CD4-positive, alpha-beta T cell treated with Interleukin-12 subunit alpha and Interleukin-12 subunit beta, for 1 hour (primary cell): ENCODE measurements at regions not wholly inside any gene's neighbourhood (a gene's known extent, or its start where the extent isn't known, plus 50 kb on each side); places are given as distances from the start of the nearest gene placed in this dataset.

ENCODE experiments used
- DNase-seq: peaks from one replicate; pipeline ENCODE4 v3.0.0-alpha.2; 2020

DNA sequence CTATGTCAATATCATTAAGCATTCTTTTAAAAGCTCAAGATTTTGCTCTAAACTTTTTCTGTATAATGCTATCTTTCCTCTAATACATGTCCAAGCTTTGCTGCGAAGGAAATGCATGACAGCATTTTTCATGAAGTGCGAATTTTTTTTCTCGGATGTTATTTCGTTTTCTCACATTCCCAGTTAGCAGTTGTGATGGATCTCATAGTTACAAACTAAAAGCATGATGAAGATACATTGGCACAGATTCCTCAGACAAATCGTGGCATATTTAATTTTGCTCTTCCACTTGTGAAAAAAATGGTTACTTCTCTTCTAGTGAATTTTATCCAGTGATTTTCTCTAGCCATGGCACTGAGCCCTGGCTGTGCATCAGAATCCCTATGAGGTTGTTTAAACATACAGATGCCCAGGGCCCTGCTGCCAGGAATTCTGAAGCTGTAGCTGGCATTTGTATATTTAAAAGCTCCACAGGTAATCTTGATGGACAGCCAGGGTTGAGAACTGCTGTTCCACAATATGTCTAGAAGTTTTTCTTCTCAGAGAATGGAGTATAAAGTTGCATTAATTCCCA lies 299.8 kb upstream of the NEBL start:
- DNase-seq: no peak

DNA sequence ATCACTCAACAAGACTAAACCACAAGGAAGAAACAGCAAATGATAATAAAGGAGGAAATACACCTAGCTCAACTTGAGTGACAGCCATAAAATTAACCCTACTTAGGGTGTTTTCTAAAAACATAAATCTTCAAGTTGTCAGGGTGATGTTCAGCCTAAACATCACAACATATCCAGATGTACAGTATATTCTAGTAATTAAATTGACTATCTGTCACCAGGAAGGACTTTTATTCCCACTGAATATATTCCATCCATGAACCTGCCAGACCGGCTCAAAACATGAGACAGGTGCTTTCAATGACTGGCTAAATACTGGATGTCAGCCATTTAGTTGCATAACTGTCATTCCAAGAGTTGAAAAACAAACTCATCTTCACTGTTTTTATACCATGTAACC lies 298.1 kb upstream of the NEBL start:
- no peak for DNase-seq

DNA sequence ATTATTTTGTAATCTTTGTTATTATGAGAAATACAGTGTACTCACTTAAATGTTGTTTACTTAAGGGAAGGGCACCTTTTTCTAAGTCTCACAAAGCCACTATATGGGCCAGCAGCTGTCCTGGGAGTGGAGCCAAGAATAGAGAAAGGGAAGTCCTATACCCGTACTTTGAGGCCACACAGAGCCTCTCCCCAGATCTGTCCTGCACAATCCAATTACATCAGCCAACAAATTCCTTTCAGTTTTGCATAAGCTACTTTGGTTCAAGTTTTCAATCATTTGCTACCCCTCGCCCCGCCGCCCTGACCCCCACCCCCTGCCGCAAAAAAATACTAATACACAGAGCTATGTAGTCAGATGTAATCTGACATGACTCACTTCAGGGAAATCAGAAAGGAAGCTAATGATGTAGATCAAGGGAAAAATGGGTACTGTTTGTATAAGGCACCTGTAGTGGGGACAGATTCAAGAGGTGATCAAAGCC lies 297.4 kb upstream of the NEBL start:
- DNase-seq: no peak

DNA sequence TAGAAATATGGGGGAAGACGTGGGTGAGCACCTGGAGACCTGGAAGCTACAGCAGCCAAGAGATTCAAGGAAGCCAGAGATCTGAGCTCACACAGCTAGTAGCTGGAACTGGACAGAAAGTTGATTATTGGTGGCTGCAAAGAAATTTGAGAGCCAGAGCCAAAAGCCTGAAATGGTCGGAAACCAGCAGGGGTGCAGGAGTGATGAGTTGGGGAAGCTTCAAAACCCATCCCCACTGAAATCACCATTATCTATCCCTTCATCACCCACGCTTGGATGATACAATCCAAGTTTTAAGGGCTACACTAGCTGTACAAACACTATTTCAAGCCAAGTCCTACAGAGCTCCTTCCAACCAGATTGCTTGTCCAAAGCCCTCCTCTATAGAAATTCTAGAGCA lies 296.1 kb upstream of the NEBL start:
- DNase-seq: no peak

DNA sequence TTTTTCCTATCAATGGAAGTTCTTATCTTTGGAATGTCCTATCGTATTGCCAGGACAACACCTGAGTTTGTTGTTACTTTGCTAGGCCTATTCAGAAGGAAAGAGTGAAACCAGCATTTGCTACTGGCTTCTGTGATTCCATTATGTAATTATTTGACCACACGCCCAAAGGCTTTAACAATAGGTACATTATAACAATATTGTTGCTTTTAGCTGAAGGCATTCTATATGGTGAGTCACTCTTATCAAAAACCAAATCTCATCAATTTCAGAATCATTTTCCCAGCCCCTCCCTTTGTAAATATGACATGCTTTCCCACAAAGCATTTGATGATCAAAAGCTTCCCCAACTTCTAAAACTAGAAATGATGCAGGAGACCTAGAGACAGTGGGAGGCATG lies 294.4 kb upstream of the NEBL start:
- no peak for DNase-seq

DNA sequence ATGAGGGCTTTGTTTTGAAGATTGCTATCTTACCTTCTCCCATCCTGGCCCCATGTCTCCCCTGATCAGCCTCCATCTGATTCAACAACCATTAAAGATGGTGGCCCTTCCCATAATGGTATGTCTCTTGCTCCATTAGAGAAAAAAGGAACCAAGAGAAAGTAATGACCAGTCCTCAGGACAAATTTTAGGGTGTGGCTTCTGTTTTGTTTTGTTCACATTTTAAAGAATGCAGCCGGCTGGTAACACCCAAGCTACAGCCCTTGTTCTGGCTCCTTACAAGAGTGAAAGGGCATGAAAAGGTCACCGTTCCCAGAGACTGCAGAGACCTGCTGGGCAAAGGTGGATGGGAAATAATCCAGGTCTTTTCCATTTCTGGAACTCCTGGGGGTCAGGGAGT lies 287.9 kb upstream of the NEBL start:
- DNase-seq: no peak

DNA sequence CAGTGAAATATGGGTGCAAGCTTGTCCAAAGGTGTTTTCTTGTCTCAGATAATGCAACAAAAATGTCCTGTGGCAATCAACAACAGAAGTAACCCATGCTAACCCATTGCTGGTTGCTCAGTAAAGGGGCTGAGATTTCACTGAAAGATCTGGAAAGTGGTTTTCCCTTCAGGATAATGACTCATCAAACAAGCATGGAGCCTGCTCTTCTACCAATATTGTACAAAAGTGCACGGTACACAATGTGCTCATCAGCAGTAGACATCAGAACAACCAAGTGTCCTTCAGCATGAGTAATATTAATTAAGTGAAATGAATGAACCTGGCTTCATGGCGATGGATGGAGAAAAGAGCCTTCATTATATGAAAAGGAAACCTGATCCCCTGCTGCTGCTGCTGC lies 287.1 kb upstream of the NEBL start:
- no peak for DNase-seq

DNA sequence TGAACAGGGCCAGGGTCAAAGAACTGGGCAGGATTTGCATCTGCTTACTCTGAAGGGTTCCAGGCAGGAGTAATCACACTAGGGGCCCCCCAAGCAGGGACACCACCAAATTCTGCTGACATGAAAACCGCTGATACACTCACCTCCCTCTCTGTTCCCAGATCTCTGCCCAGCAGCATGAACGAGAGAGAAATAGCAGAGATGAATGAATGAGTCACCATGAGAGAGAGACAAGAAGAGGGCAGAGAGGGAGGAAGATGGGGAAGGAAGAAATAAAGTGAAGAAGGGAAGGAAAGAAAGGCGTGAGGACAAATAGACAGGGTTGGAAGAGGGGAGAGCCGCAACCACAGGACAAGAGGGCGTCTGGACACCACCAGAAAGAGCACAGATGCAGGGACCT lies 285.9 kb upstream of the NEBL start:
- no peak for DNase-seq

DNA sequence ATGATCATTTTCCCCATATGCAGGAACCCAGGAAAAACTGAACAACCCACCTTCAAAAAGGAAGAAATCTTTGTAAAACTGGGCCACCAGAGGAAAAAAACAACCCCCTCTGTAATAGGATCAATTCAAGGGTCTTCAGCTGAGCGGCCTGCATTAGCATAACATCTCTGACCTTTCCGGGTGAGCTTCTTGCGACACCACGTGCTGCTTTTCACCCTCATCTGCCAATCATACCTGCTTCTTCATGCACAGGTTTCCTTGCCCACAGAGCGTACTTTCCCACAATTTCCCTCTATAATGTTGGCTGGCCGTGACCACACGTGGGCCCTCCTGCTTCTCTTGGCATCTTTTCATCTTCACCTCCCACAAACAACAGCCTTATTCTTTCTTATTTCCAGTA lies 284.3 kb upstream of the NEBL start:
- no peak for DNase-seq

DNA sequence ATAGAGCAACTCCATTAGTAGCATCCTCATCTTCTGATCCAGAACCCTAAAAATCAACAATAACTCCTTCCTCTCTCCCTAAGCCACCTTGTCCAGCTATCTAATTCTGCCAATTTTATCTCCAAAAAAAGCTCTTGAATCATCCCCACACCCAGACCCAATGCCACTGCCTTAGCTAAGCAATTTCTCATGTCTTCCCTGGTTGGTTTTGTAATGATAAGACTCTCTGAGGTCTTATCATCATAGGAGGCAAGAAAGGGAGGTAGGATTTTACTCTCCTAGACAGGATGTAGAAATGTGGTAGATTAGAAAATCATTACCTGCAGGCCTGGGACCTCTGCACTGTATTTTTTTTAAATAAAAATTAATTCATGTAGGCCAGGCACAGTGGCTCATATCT lies 283.5 kb upstream of the NEBL start:
- DNase-seq: no peak

DNA sequence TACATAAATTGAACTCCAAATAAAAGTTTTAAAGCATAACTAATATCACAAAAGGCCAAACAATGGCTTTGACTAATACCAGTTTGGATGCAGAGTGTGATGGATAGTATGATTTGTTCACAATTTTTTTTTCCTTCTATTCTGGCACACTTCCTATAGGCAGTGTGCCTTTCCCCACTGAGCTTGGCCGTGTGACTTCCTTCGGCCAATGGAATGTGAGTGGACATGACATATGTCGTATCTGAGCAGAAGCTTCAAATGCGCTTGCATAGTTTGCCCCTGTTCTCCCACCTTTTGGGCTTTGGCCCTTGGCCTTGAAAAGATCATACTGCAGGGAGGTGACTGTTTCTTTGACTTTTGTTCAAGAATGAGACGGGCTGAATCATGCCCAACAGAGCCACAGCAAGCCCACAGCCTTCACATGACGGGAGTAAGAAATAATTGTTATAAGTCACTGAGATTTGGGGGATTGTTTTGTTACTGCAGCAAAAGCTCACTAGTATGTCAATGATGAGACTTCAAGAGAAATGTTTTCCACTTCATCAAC lies 279.9 kb upstream of the NEBL start:
- no peak for DNase-seq

DNA sequence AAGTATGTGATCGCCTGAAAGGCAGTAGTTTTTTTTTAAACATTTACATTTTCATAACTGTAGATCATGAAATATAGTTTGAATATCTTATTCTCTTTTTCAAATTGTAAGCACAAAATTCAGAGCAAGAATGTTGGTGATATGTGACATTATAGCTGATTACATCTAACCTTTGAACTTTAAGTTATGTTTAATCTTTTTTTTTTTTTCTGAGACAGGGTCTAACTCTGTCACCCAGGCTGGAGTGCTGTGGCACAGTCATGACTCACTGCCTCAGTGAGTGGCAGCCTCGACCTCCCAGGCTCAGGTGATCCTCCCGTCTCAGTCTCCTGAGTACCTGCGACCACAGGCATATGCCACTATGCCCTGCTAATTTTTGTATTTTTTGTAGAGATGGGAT lies 278.7 kb upstream of the NEBL start:
- DNase-seq: no peak

DNA sequence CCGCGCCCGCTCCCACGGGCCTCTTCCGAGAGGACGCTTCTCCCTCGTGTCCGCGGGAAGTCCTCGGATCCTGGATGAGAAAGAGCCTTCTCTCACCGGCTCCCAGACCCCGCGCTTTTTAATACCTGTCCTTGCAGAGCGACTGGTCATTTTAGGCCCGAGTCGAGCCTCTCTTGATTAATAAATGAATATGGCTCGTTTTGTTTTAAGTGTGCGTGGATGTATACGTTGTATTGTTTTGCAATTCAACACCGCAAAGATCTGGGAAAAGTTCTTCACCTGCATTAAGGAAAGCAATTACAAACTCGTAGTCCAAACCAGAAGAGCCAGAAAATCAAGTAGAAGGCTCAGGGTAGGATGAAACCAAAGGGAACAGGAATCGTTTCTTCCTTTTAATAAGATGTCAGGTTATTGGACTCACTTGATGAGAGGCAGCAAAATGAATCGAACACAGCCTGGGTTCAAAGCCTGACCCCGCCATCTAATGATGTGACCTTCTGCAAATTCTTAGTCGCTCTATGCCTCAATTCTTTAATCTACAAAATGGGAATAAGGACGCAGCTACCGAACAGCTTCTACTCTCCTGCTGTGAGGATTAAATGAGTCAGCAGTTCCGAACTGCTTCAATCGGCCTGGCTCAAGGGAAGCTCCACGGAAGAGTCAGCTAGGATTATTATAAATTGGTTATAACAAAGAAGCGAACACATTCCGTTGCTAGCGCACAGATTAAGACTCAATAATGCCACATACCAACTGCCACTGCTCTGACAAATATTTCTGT lies 277.8 kb upstream of the NEBL start:
- no peak for DNase-seq

DNA sequence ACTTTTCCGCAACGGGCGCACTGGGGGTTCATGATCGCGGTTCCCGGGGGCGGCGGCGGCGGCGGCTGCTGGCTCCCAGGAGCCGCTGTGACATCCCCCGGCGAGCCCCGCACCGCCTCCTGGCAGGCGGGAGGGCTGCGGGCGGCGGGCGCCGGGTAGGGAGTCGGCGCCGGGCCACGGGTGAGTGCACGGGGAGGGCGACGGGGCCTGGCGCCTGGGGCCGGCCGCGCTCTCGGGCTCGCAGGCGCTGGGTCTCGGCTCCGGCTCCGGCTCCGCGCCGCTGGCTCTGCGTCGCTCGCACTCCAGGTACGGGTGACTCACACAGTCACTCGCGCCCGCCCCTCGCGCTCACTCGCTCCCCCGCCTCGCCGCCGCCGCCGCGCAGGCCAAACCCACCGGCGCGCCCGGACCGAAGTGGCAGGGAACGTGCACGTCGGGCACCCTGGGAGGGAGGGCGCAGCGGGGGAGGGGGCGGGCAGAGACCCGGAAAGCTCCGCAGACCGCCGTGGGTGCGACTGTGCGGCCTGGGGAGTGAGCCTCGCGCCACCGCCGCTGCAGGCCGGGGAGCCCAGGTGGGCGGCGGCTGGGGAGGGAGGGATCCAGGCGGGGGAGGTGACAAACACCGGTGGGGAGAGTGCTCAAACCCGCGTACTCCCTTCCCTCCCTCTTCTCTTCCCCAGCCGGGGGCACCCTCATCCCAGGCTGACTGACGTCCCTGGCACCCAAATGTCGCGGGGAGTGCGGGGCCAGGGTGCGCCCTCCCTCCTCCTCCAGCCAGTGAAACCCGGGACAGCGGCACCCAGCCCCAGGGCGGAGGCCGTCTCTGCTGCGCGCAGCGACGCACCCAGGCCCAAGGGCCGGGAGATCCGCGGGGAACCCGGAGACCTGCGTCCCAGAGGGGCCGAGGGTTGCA lies 276.9 kb upstream of the NEBL start:
- DNase-seq: no peak

DNA sequence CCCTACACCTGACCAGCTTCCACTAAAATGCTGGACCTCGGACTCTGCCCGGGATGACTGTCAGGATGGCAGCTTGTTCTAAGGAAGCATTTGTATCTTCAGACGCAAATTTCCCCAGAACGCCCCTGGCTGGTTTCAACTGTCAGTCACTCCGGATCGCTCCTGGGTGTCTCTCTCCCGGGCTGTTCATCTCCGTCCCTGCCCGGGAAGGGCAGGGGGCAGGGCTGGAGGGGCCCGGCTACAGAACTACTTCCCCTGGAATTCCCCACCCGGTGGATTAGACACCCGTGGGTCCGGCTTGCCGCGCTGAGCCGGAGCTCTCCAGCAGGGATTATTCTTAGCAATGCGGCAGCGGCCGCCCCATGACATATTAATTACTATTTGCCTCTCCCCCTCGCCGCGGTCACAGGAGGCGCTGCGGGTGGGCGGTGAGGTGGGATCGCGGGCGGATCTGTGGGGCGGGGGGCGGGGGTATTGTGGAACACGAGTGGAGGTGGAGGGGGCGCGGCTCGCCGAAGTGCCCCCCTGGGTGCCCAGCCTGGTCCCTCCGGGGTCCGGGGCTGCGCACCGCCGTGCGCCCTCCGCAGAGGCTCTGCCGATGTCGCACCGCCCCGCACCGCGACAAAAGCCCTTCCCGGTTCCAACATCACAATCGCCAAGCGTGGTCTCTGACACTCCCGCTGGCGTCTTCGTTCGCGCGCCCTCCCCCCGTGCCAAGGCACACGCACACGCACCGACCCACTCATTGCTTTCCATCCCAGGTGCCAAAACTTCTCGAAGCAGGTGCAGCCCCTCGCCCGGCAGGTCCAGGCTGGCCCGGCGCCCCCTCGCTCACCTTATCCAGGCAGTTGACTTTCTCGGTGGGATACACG lies 276.1 kb upstream of the NEBL start:
- no peak for DNase-seq

DNA sequence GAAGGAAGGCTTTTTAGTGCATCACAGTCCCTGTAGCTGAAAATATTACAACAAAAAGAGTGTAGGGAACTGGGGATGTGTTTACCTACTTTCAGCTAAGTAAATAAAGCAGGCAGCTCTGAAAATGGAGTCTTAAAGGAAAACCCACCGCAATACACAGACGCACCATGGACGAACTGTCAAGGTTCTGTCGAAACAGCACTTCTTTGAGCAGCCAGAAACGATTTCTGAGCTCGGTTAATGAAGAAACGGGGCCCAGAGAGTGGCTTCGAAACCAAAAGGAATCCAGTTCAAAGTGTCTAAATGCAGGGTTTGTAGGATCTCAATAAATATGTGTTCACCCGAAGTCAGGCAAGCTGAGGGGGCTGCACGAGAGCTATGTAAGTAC lies 275.4 kb upstream of the NEBL start:
- no peak for DNase-seq

DNA sequence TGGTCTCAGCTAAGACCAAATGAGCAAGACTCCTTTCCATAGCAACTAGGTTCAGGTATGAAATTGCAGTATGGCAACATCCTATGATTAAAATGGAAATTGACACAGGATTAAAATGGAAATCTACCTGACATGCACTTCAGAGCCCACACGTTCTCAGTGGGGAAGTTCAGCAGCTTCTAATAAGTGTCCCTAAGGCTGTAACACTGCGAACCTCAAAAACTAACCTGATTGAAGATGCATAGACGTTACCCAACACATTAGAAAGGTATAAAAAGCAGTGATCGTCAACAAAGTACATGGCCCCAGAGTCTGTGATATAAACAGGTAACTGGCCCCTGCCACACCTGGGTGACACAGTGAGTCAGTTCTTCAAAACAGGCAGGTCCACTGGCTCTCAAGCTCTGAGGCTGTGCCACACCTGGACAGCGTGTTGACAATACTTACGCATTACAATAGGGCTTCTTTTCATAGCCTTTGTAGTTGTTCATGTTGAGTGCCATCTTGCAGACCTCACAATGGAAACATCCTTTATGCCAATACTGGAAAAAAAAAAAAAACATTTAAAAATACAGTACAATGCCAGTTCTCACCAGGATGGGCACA lies 274.9 kb upstream of the NEBL start:
- DNase-seq: no peak

DNA sequence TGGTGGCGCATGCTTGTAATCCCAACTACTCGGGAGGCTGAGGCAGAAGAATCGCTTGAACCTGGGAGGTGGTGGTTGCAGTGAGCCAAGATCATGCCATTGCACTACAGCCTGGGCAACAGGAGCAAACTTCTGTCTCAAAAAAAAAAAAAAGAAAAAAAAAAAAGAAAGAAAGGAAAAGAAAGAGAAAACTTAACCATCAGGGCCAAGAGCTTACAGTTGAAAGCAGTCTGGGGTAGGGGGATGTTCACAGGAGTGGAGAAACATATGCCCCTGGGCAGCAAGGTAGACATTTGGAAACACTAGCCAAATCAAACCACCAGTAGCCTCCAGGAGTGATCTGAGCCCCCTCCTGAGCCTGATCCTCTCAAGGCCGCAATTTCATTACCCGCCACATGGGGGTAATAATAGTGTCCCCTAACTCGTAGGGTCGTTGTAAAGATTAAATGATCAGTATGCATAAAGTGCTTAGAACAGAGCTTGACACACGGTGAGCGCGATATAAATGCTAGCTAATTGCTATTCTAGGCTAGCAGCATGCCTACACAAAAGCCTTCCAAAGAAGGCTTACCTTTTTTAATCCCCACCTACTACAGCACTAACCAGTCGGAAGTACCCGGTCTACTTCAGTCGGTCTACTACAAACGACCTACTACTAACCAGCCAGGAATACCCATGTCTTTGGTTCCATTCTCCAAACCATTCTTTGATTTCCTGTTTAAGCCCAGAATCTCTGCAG lies 274.3 kb upstream of the NEBL start:
- no peak for DNase-seq

DNA sequence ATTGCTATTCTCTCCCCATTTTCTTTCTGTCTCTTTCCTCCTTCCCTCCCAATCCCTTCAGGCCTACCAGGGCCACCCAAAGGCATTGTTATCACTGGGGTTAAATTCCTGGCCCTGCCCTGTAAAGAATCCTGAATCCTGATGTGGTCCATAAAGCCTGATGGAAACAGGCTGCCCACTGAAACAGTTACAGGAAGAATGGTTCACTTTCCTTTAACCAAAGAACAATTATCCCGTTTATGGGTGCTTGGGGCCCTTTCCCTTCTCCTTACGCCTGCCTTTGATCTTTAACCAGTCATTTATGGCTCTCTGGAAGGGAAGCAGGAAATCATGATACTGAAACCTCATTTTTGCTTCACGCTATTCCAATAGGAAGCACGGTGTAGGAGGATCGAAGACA lies 273.1 kb upstream of the NEBL start:
- no peak for DNase-seq

DNA sequence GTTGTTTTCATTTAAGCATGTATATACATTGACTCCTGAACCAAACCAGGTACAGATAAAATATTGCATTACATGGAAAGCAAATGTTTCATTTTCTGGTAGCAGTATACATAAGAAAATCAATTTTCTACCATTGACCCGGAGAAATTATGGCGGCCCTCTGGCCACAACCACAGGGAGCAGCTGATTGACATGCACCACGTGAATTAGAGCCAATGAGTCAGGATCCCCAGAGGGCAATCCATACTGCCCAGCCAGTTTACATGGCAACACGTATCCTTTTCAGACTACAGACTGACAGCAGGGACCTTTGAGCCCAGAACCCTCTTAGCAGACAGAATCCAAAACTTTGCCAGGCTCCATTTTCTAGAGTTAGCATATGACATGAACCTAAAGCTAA lies 272.2 kb upstream of the NEBL start:
- no peak for DNase-seq

DNA sequence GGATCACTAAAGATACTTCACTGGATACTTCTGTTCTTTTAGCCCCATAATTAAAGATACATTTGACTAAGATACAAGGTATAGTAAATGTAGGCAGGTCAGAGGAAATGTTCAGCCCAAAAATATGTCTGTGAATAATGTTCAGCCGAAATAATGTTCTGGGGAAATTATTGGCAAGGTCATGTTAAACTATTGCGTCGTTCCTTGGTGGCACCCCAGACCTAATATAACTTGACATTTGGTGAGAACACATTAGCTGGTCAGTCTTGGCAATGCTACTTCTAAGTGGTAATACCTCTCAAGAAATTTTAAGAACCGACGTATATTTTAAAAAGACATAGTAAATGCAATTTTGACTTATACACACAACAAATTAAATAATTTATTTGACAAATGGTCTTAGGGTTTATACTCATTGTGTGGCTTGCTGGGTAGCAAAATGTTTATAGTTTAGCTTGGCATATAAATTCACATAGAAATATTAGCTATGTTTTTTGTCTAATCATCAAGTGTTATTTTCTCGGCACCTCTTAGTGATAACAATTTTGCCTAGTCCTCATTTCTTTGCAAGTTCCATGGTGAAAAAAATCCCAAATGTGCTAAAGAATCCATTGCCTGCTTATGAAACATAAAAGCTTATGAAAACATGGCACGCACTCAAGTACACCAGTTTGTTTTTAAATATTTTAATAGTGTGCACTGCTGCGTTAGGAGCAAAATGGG lies 270.3 kb upstream of the NEBL start:
- no peak for DNase-seq
